Midbrain (tissue), 1 donor: ENCODE measurements at regions not wholly inside any gene's neighbourhood (a gene's known extent, or its start where the extent isn't known, plus 50 kb on each side); places are given as distances from the start of the nearest gene placed in this dataset.

Experiments used
- DNase-seq: peaks from one replicate; lab custom pipeline; 2025; lab: John Stamatoyannopoulos, UW

- DNase-seq = peak; percentile 27
These were observed 343.2 kb downstream of the KCNRG start for GRCh38 chr13:50358231-50359040.

- no peak for DNase-seq
These were observed 343.8 kb downstream of the KCNRG start for GRCh38 chr13:50359041-50359367.

GRCh38 chr13:50359779-50360178, 344.5 kb downstream of the KCNRG start:
- DNase-seq = no peak

- no peak for DNase-seq
These were observed 345.4 kb downstream of the KCNRG start for GRCh38 chr13:50360637-50361036.

- DNase-seq = no peak
These were observed 346.0 kb downstream of the KCNRG start for GRCh38 chr13:50361282-50361681.

GRCh38 chr13:50365408-50366391, 350.5 kb downstream of the KCNRG start:
- DNase-seq = no peak

- no peak for DNase-seq
These were observed 351.4 kb downstream of the KCNRG start for GRCh38 chr13:50366488-50367174.

- no peak for DNase-seq
These were observed 354.4 kb downstream of the KCNRG start for GRCh38 chr13:50369646-50370045.

- DNase-seq = peak; percentile 5
These were observed 355.2 kb downstream of the KCNRG start for GRCh38 chr13:50370303-50370950.

GRCh38 chr13:50374517-50374916, 359.3 kb downstream of the KCNRG start:
- no peak for DNase-seq

GRCh38 chr13:50375792-50376191, 360.5 kb downstream of the KCNRG start:
- DNase-seq = no peak

- DNase-seq = no peak
These were observed 361.8 kb downstream of the KCNRG start for GRCh38 chr13:50376895-50377575.

- no peak for DNase-seq
These were observed 362.6 kb downstream of the KCNRG start for GRCh38 chr13:50377726-50378270.

- no peak for DNase-seq
These were observed 363.3 kb downstream of the KCNRG start for GRCh38 chr13:50378509-50379044.

- no peak for DNase-seq
These were observed 364.3 kb downstream of the KCNRG start for GRCh38 chr13:50379584-50379983.

GRCh38 chr13:50380905-50381304, 365.7 kb downstream of the KCNRG start:
- DNase-seq = no peak

GRCh38 chr13:50382511-50382910, 367.3 kb downstream of the KCNRG start:
- DNase-seq = no peak

GRCh38 chr13:50382951-50383350, 367.7 kb downstream of the KCNRG start:
- DNase-seq = no peak

- no peak for DNase-seq
These were observed 369.5 kb downstream of the KCNRG start for GRCh38 chr13:50384724-50385123.

GRCh38 chr13:50386541-50387050, 371.4 kb downstream of the KCNRG start:
- DNase-seq = no peak
